GM19023 (cell line): ENCODE measurements at regions not wholly inside any gene's neighbourhood (a gene's known extent, or its start where the extent isn't known, plus 50 kb on each side); places are given as distances from the start of the nearest gene placed in this dataset.

Source experiments
- ATAC-seq: cut with Tn5 transposase; IDR thresholded peaks from one replicate; pipeline ENCODE4 v1.9.1; 2021; ENCODE audit warnings: mild to moderate bottlenecking, moderate library complexity; ENCODE audit not compliant: unreplicated experiment

DNA sequence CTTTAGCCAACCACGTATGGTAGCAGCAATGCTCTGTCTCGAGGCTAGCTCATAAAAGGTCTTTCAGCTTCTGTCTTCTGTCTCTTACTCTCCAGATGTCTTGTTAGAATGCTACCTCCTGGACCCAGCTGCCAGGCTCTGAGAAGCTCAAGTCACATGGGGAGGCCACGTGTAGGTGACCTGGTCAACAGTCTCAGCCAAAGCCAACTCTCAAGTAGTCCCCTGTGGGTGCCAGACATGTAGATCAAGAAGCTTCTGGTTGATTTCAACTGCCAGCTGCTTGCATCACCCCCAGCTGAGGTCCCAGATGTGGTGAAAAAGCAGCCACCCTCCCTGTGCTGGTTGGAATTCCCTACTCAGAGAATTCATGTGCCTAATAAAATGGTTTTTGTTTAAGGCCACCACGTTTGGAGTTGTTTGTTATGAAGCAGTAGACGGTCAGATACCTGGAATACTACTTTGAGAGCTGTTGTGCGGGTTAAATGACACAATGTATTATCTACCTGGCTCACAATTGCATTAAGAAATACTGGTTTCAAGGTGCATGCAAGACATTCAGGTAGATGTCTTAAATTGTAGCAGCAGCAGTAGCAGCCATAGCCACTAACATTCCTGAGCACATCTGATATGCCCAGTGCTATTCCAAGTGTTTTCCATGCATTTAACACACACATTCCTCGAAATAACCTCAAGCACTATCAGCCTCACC lies 131.0 kb upstream of the RFC3 start:
- ATAC-seq: no peak

DNA sequence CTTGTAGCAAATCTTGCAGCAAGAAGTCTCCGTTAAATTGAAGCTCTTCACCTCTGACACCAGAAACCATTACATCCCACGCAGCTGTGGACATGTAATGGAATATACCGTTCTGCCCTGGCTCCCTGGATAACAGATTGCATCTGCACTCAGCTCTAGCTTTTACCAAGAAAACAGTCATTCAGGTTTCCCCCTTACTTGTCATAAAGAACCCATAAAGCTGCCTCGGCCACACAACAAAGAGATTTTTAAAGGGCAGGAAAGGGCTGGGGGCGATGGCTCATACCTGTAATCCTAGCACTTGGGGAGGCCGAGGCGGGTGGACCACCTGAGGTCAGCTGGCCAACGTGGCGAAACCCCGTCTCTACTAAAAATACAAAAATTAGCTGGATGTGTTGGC lies 127.6 kb upstream of the RFC3 start:
- ATAC-seq: no peak

DNA sequence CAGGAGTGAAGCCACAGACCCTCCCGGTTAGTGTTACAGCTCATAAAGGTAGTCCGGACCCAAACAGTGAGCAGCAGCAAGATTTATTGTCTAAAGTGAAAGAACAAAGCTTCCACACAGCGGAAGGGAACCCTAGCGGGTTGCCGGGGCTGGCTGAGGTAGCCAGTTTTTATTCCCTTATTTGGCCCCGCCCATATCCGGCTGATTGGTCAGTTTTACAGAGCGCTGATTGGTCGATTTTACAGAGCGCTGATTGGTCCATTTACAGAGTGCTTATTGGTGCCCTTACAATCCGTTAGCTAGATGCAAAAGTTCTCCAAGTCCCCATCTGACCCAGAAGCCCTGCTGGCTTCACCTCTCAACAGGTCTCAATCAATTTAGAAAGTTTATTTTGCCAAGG lies 126.0 kb upstream of the RFC3 start:
- no peak for ATAC-seq

DNA sequence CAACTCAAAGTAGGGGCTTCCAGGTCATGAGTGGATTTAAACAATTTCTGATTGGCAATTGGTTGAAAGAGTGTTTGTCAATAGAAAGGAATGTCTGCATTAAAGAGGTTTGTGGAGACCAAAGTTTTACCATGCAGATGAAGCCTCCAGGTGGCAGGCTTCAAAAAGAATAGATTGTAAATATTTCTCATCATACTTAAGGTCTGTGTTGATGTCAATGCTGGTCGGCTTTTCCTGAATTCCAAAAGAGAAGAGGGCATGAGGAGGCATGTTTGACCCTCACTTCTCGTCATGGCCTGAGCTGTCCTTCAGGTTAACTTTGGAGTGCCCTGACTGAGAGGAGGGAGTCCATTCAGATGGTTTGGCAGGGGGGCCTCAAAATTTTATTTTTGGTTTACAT lies 125.4 kb upstream of the RFC3 start:
- ATAC-seq: no peak

DNA sequence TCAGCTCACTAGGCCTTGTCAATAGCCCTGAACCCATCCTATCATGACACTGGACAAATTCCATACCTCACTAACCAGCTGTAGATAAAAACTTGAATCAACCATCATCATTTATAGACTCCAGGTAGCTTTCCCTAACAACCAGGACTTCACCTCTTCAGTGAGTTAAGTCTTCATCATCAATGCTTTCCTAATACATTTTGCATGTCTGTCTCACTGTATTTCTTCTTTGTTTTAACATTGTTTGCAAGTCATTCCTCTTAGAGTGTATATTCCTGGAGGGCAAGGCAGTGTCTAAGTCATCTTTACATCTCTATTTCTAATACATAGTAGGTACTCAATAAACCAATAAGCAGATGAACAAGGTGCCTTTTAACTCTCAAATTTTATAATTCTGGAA lies 123.4 kb upstream of the RFC3 start:
- ATAC-seq: no peak

DNA sequence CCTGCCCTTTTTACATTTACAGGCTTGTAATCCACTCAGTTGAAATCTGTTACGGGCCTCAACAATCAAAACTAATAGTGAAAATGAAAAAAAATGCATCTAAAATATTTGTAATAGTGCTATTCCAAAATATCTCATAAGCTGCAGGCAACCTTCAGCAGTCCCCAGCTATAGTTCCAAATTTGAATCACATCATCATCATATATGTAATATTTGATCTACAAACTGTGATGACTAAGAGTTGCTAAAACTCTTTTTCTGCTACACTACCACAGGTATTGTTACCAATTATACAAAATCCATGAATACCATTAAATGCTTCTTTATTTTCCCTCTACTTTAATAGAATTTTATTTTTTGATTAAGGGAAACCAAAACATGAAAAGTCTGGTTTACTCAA lies 121.4 kb upstream of the RFC3 start:
- no peak for ATAC-seq

DNA sequence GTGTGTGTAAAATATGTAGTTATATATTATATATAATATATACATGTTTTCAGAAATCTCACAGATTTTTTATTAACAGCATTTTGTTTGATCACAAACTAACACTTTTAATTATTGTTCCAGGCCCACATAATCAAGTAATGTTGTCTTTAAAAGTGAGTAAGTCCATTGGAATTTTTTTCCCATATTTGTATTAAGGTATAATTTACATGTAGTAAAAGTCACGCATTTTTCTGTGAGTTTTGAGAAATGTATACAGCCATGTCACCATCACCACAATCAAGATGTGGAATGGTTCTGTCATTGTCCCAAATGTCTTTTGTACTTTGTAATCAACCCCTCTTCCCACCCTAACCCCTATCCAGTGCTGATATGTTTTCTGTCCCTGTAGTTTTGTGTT lies 120.0 kb upstream of the RFC3 start:
- ATAC-seq: no peak

DNA sequence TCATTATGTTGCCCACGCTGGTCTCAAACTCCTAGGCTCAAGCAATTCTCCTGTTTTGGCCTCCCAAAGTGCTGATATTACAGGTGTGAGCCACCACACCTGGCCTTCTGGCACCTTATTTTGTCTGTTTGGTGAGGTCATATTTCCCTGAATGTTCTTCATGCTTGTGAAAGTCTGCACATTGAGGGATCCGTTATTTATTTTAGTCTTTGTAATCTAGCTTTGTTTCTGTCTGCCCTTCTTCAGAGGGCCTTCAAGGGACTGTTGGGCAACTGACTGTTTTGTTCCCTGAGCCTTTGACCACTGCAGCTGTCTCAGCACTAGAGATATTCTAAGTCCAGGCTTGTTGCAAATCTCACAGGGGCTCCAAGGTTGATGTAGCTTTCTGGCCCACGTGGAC lies 110.5 kb upstream of the RFC3 start:
- no peak for ATAC-seq

DNA sequence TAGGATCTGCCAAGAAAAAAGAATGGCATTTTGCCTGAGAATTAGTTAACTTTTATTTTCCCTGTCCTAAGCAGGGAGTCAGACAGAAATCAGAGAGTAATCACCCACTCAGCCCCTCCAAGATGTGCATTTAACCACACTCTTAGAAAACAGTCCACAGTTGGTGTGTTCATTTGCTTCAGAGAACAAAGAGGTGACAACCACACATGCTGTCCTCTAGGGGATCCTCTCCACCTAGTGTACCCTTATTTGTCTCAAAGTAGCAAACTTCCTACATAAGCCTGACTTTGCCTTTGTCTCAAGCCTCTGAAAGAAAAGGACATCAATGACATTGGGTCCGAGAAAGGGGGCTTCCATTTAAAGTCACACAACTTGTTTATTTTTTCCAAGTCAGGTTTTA lies 107.0 kb upstream of the RFC3 start:
- ATAC-seq: no peak

DNA sequence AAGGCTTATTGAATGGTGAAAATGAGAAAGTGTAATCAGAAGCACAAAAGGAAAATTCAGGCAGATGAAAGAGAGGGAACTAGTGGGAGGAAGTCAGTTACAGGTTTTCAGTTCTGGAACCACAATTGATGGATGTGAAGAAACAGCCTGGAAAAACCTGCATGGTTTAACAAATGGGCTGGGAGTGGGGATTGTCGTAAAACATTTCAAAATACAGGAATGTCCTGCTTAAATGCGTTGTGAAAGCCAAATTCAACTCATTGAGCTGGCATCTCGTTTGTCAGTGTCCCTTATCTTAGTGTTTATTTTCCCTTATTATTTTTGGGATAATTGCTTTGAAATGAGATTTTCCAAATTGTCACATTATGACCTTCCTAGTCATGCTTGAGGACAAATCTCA lies 106.5 kb upstream of the RFC3 start:
- no peak for ATAC-seq

DNA sequence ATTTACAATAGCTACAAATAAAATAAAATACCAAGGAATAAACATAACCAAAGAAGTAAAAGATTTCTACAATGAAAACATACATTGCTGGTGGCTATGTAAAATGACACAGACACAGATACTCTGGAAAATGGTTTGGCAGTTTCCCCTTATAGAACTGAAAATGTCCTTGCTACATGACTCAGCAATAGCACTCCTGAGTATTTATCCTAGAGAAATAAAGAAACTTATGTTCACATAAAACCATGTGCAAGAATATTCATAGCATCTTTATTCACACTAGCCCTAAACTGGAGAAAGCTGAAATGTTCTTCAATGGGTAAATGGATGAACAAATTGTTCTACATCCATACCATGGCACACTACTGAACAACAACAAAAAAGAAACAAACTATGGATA lies 100.2 kb upstream of the RFC3 start:
- ATAC-seq: no peak

DNA sequence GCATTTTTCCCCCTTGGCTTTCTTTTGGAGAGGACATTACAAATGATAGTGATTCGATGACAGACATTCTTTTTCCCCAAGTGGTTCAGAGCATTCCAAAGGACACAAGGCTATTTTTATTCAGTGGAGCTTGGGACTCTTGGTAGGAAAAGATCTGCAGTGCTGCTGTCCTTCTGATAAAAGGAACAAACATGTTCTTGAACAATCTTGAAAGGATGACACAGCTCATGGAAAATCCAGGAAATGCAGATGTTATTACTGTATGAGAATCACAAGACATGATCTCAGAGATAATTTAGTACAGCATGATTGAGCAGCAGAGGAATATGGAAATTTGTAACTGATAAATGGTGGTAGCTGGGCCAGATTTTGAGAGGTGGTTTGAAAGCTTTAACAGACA lies 96.2 kb upstream of the RFC3 start:
- no peak for ATAC-seq

DNA sequence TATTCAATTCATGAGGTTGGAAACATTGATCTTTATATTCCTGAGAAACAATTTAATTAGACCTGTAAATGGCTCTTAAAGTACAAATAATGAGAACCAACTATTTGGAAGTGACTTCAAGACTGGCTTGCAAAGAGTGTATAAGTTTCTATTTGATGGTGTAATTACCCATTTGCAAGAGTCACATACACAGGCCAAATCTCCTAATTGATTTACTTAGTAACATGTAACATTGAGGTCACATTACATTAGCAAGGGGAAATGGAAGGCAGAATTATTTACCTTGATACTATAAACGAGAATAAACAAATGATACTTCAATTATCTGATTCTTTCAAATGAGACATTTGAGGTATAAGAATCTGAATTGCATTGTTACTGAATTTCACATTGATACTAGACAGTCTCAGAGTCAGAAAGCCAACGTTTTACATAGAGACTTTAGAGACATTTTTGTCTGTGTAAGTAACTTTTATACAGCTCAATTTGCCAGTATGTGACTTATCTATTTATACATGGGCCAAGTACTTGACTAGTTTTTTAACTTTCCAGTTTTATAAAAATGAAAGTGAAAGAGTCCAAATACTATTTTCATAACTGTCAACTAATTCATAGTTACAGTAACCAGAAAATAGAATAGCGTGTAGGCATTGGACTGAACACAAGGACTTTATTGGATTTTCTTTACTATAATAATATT lies 95.6 kb upstream of the RFC3 start:
- no peak for ATAC-seq

DNA sequence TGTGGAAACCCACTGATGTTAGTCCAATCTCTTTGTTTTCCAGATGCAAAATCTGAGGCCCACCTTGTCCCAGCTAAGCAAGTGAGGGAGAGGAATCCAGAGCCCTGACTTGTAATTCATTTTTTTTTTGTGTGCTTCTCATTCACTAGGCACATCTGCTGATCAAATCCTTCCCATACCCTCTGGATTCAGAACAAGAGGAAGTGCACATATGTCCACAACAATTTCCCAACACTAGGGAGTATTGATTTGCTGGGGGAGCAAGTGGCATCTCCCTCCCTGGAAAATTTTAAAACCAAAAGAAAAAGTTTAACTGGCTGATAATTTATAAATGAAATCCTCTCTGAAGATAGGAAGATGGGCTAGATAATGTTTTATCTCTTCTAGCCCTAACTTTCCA lies 94.6 kb upstream of the RFC3 start:
- no peak for ATAC-seq

DNA sequence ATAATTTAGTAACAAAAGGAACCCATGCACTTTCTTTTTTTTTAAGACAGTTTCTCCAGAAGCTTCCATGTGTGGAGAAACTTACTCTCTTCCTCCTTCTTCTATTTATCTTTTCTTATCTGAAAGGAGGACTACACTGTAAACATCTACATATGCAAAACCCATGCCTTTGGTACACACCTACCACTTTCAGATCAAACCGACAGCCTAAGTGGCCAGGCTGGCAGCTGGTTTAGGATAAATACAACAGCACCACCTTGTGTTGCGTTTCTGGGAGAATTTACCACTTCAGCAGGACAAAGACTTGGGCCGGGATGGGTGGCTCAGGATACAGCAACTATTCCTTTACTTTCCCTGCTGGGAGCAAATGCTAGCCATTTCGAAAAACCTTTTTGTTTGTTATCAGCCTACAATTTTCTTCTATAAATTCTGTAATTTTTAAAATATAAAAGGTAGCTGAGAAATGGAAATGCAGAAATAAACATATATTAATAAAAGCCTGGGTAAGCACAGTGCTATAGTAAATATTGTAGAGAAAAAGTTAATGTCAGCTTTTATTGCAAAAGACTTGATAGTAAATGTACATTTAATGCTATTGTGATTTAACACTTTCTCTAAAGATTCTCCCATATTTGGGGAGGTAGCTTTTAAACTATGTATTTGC lies 94.0 kb upstream of the RFC3 start:
- peak; percentile 63 for ATAC-seq

DNA sequence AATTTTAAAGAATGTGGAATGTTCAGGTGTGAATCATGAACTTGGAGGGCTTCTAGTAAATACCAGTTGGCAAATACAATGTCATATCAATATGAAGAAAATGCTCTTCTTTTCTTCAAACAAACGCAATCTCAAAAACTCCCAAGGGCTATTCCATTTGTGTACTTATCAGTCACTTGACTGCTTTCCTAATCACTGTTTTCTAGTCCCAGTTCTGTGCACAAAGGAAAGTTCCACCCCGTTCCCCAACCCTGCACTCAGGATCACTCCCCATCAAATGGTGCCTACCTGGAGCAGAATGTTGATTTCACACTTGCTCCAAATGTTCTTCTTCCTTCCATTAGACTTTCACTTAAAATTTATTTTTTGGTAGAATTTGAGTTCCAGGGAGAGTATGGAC lies 92.6 kb upstream of the RFC3 start:
- no peak for ATAC-seq

DNA sequence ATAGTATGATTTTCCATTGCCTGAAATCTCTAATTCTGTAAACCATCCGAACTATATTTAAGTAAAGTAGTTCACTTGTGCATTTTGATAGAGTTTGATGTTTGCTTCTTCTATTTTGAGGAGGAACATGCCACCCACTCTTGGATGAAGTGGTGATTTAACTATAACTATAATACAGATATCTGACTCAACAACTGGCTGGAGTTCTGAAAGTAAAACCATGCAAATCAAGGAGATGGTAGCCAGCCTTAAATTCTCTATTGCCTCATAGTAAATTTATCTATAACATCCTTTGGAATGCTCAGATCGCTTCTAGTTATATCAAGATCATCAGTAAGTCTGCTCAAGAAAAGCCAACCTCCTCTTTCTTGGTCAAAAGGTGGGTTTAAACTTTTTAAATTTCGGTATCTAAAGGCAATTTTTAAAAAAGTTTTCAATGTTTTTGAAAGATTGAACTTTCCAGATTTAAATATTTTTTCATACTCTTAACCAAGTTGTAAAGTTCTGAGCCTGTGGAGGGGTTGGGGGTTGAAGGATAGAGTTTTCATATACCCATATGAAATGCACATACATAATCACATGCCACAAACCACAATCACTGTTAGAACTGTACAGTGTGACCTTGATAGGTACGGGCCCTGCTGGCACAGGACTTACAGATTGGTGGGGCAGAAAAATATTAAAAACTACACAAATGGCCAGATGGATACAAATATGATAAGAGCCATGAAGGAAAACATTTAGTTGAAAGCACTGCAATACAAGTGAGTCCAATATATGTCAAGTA lies 90.5 kb upstream of the RFC3 start:
- no peak for ATAC-seq

DNA sequence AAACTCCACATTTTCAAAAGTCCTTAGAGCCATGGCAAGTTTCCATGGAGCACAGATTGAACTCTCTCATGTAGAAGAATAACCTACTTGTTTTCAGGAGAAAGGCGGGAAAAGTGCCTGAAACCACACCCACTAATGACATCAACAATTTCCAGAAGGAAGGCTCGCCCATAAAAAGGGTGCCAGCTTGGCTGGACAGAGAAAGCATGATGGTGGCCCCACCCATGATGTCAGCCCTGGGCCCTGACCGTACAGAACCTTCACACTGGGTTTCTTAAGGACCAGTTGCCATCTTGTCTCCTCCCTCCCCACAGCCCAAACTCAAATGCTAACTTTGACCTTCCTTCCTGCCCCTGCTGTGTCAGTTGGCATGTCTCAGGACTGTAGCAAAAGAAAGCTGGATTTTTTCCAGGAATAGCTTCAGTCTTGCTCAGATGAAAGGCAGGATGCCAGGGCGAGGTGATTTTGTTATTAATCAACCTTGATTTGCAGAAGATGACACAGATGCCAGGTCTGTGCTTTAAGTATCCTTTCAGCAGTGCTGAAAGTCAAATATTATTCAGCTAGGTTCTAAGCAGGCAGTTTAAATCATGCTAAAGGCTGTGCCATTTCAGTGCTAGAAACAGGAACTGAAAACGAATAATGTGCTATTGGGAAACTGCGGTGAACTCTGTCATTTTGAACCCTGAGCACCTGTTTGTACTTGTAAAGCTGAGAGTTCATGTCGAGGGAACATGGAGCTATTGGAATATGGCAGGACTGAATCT lies 89.5 kb upstream of the RFC3 start:
- ATAC-seq: peak; percentile 88

DNA sequence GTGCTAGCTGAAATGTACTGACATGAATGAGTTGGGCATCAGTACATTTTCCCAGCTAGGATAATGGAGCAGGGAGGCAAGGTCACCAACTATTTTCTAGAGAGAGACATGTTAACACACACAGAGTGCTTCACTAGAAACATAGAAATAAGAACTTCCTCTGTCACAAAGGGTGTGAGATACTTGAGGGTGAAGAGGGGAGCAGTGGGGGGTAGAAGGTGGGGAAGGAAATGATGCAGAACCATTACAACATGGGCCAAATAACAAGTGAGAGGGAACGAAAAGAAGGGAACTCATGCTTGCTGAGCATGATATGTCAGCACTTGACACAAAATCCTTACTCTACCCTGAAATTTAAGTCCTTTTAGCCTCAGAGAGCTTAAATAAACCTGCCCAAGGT lies 87.8 kb upstream of the RFC3 start:
- no peak for ATAC-seq

DNA sequence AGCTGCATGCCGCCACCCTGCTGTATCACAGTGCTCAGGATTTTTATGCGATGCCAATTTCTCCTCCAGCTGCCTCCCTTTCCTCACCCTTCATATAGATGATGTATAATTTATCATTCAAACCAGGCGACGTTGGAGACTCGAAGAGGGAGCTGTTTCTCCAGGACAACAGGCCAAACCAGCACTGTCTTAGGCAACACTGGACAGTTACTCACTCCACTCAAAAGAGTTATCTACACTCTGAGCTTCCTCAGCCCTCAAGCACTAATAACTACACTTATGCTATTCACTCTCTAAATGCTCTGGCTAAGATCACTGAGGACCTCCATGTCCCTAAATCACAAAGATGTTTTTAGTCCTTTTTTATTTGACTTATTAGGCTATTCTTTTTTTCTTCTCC lies 87.3 kb upstream of the RFC3 start:
- ATAC-seq: no peak

DNA sequence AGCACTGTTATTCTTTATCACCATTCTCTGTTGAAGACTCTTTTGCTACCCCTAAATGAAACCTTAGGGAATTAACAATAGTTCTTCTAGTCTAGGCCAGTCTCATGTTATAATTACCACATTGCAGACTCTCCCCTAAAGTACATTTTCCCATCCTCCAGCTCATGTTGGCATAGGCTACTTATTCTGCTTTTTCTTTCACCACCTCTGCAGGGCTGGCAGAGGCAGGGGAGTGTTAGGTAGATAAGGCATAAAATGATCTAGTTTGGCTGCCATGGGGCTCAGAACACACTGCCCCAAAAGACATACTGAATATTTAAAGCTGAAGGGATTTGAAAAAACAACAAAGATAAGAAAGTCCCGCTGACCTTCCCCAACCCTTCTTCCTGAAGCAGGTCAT lies 82.7 kb upstream of the RFC3 start:
- no peak for ATAC-seq
